ENCODE measurements at regions not wholly inside any gene's neighbourhood (a gene's known extent, or its start where the extent isn't known, plus 50 kb on each side); places are given as distances from the start of the nearest gene placed in this dataset.

- DNase-seq (ENCODE audit: low read depth in 2 of 3, low spot score in 1 of 3): no peak
These were observed 71.1 kb downstream of the TMEM114 start for GRCh38 chr16:8519179-8519578.

DNA sequence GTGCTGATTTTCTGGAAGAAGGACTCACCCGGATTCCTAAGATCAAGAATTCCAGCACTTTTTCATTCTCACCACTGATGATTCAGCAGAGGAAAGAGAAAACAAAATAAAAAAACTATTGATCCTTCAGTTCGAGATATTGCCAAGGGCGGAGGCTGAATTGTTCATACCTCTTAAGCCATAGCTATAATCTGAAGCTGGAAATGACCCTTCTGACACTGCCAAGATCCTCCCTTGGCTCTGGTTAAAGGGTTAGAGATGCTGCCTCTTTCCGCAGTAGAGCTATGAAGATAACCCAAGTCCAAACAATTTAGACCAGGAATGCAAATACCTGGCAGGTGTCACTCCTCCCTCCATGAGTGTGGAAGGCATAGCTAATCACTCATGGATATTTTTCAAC is 73.0 kb downstream of the TMEM114 start:
- DNase-seq (ENCODE audit: low read depth in 2 of 3, low spot score in 1 of 3): no peak

- DNase-seq (ENCODE audit: low read depth in 2 of 3, low spot score in 1 of 3): no peak
These were observed 73.8 kb downstream of the TMEM114 start for GRCh38 chr16:8516471-8516870.

- DNase-seq (ENCODE audit: low read depth in 2 of 3, low spot score in 1 of 3): no peak
These were observed 77.2 kb downstream of the TMEM114 start for GRCh38 chr16:8512941-8513624.

- DNase-seq (ENCODE audit: low read depth in 2 of 3, low spot score in 1 of 3): no peak
These were observed 78.8 kb downstream of the TMEM114 start for GRCh38 chr16:8511464-8511863.

DNA sequence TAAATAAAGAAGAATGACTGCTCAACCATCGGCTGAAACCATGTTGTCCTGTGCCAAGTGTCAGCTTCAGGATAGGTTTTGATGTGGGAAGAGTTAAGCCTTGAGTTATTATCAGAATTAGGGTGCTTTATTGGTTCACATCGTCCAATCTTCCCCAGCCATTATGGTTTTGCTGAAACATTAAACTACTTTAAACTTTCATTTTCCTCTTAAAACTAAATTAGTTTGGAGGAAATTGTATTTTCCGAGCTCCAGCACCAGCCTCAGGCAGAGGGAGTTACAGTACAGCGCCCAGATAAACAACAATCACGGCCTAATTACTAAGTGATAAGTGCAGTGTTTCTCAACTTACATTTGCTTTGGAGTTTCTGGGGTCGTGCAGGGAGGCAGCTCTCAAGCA is 80.2 kb downstream of the TMEM114 start:
- no peak for DNase-seq (ENCODE audit: low read depth in 2 of 3, low spot score in 1 of 3)

DNA sequence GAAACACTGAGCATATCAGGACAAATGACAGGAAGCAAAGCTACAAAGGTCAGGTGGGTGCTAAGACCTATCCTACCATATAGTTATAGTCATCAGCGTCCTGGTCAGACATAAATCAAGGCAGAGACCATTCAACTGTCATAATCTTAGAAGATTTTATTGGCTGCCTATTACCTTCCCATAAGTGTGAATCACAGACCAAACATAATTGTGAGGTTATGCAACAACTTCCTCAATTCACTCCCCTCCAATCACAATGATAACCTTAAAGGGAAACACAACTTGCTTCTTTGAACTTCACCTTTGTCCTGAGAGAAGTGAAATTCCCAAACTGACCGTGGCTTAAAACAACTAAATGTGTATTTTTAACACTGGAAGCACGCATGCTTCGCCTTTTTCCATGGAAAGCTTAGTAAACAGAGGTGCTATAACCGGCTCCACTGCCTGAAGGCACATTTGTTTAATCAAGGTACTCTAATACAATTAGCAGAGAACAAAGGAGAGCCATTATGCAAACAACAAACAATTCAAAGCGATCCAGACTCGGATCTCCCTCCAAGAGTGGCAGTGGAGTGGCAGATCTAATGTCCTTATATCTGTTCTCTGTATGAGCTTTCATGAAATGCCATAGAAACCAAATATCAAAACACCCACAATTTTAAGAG is 84.9 kb downstream of the TMEM114 start:
- DNase-seq (ENCODE audit: low read depth in 2 of 3, low spot score in 1 of 3): no peak

- no peak for DNase-seq (ENCODE audit: low read depth in 2 of 3, low spot score in 1 of 3)
These were observed 87.9 kb downstream of the TMEM114 start for GRCh38 chr16:8502446-8502845.

DNA sequence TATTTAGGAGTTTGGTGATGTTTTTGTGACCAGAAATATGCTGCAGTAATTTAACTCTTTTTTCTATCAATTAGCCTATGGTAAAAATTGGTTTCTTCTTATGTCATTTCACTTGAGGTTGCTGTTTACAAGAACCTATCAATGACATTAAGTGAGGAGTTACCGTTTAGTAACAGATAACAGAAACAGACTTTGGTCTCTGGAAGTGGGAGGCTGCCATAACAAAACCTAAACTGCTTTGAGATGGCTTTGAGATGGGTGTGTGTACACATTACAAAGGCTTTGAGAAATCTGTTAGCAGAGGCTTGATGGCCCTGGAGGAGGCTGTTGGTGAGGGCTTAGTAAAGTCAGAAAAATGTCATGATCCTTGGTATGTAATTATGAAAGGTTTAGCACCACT is 90.0 kb downstream of the TMEM114 start:
- DNase-seq (ENCODE audit: low read depth in 2 of 3, low spot score in 1 of 3): no peak

- no peak for DNase-seq (ENCODE audit: low read depth in 2 of 3, low spot score in 1 of 3)
These were observed 93.9 kb downstream of the TMEM114 start for GRCh38 chr16:8496364-8496763.

- no peak for DNase-seq (ENCODE audit: low read depth in 2 of 3, low spot score in 1 of 3)
These were observed 96.3 kb downstream of the TMEM114 start for GRCh38 chr16:8493972-8494371.

DNA sequence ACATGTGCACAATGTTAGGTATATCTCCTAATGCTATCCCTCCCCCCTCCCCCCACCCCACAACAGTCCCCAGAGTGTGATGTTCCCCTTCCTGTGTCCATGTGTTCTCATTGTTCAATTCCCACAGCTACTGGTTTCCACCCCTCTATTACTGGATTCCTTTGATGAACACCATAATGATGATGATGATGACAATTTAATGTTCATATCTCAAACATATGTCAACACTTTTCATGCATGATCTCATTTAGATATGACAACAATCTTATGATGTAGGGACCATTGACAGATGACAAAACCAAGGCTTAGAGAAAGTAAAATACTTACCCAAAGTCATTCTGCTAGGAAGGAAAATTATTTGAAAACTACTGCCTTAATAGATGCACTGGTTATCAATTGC is 97.6 kb downstream of the TMEM114 start:
- no peak for DNase-seq (ENCODE audit: low read depth in 2 of 3, low spot score in 1 of 3)

DNA sequence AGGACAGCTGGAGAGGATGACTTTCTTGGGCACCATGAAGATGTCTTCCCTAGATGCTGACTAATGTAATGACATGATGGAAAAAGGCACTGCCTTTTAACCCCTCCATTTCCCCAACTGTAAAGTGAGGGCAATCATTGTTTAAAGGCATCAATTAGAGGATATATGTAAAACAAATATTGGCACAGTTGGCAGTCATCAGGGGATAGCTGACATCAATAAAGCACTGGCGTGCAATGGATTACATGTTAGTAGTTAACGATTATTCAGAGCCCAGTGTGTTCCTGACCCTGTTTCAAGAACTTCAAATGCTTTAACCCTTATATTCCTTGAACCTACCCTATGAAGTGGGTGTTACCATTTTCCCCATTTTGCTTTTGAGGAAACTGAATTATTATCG is 100.7 kb downstream of the TMEM114 start:
- DNase-seq (ENCODE audit: low read depth in 2 of 3, low spot score in 1 of 3): no peak

GRCh38 chr16:8486985-8487384 is 103.3 kb downstream of the TMEM114 start:
- no peak for DNase-seq (ENCODE audit: low read depth in 2 of 3, low spot score in 1 of 3)

DNA sequence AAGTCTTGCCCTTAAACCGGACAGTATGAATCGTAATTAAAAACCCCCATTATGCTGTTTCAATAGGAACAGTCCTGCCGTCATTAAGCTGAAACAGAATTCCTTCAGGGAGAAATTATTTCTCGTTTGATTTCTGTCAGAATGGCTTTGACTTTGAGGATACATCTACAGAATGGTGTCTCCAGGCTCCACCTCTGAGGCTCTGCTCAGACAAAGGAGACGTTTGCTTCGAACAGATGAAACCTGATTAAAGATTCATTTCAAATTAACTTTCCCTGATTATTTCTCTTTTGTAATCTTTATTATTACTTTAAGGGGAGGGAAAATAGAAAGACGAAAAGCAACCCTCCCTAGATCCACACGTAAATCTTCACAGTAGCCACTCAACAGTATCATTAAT is 106.9 kb downstream of the TMEM114 start:
- DNase-seq (ENCODE audit: low read depth in 2 of 3, low spot score in 1 of 3): no peak

DNA sequence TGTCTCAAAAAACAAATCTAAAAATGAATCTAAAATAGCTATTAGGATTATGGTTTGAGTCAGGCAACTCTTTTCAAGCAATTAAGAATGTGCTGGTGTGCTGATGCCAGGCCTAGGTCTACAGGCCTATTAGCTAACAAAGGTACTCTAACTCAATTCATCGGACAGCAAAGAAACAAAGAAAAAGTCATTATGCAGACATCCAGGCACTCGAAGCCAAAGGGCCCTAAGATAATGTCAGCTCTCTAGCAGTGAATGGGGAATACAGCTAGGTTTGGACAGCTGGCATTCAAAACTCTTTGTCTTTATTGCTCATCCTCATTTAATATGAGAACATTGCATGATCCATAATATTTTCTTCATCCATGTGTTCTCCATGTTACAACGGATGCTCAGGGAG is 108.5 kb downstream of the TMEM114 start:
- DNase-seq (ENCODE audit: low read depth in 2 of 3, low spot score in 1 of 3): no peak

DNA sequence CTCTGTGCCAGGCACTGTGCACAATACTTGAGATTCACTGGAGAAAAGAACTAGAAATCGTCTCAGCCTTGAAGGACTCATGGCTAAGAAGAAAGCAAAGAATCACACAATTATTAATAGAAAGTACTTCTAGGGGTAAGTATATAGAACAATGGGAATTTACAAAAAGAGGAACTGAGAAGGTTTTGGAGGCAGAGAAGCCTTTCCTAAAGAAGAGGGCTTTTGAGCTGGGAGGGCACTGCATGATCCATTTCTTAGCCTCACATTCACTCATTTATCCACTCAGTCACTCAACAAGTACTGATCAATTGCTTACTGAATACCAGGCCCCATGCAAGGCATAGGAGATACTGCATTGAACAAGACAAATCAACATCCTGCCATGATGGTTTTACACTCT is 113.5 kb downstream of the TMEM114 start:
- DNase-seq (ENCODE audit: low read depth in 2 of 3, low spot score in 1 of 3): no peak

- no peak for DNase-seq (ENCODE audit: low read depth in 2 of 3, low spot score in 1 of 3)
These were observed 115.7 kb downstream of the TMEM114 start for GRCh38 chr16:8474587-8474986.

GRCh38 chr16:8469102-8469778 is 121.1 kb downstream of the TMEM114 start:
- DNase-seq (ENCODE audit: low read depth in 2 of 3, low spot score in 1 of 3): no peak

DNA sequence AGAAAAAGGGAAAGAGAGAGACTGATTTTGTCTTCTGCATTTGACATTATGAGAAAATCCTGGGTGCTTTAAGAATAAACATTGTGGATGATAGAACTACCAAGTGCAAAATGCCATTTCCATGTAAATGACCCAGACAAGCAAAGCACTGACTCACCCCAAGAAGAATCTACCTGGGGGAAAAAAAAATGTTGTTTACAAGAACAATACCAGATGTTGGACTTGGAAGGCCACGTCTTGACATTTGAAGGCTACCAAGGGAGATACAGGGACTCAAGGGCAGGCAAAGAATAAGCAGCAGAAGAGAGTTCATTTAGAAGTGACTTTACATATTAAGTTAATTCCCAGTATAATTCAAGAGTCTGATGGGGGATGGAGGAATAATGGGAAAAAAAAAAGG is 125.3 kb downstream of the TMEM114 start:
- DNase-seq (ENCODE audit: low read depth in 2 of 3, low spot score in 1 of 3): no peak

DNA sequence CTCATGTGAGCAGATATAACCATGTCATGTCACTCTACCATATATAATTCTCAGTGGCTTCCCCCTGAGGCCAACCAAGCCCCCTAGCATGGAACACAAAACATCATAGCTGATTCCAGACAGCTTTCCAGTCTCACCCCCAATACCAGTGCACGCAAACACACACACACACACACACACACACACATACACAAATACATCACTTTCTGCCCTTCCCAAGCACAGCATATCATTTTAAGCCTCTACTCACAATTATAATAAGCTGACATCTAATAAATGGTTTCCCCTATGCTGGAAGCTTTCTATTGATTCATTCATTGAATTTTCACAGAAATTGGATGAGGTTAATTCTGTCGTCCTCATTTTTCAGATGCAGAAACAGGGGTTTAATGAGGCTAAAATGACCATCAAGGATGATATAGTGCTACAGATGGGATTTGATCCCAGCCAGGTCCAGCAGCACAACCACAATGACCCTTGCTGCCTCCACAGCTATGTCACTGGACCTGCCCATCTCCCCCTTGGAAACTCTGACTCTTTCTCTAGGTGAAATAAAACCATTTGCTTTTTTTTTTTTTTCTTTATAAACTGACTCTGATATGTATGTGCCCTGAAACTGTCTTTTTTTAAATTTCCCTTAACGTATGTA is 131.1 kb downstream of the TMEM114 start:
- DNase-seq (ENCODE audit: low read depth in 2 of 3, low spot score in 1 of 3): no peak

- DNase-seq (ENCODE audit: low read depth in 2 of 3, low spot score in 1 of 3): no peak
These were observed 131.7 kb downstream of the TMEM114 start for GRCh38 chr16:8458481-8459046.

Measured in stimulated activated CD4-positive, alpha-beta T cell treated with anti-CD3 and anti-CD28 coated beads, Interleukin-12 subunit alpha, Interleukin-12 subunit beta, amount 100 ng/mL, for 48 hours (primary cell).